NCI-H2227 (cell line): ENCODE measurements at regions not wholly inside any gene's neighbourhood (a gene's known extent, or its start where the extent isn't known, plus 50 kb on each side); places are given as distances from the start of the nearest gene placed in this dataset.
A peak's percentile ranks its signal among the peaks of the same experiment; 100 is the strongest.

Experiments used
- DNase-seq: peaks from one replicate; lab custom pipeline; 2025; ENCODE audit not compliant: unreplicated experiment; lab: John Stamatoyannopoulos, UW

DNA sequence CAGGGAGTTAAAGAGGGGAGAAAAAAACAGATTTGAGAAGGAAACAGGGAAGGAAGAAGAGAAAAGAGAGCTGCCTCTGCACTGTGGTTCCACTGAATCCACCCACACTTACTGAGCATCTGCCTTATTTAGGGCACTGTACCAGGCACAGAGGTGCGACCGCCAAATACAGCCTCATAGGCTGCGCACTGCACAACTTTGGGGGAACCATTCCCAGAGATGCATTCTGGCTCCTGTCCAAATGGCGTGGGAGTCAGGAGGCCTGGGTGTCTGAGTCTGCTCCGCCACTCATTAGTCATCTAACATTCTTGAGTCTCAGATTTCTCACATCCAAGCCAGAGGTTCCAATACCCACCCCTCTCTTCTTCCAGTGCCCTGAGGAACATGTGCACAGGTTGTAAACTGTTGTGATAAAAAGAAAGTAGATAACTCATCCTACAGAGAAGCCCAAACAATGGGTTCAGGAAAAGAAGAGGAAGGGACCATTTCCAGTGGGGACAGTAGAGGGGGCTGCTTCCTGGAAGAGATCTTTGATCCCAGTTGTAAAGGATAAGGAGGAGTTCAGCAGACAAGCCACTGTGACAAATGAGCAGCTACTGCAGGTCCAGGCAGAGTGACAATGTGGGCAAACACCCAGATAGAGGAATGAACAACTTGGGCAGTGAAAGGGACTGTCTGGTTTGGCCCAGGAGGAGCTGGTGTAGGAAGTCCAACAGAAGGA is 254.6 kb downstream of the UACA start:
- no peak for DNase-seq

GRCh38 chr15:70507772-70508371 is 255.5 kb downstream of the UACA start:
- DNase-seq: no peak

DNA sequence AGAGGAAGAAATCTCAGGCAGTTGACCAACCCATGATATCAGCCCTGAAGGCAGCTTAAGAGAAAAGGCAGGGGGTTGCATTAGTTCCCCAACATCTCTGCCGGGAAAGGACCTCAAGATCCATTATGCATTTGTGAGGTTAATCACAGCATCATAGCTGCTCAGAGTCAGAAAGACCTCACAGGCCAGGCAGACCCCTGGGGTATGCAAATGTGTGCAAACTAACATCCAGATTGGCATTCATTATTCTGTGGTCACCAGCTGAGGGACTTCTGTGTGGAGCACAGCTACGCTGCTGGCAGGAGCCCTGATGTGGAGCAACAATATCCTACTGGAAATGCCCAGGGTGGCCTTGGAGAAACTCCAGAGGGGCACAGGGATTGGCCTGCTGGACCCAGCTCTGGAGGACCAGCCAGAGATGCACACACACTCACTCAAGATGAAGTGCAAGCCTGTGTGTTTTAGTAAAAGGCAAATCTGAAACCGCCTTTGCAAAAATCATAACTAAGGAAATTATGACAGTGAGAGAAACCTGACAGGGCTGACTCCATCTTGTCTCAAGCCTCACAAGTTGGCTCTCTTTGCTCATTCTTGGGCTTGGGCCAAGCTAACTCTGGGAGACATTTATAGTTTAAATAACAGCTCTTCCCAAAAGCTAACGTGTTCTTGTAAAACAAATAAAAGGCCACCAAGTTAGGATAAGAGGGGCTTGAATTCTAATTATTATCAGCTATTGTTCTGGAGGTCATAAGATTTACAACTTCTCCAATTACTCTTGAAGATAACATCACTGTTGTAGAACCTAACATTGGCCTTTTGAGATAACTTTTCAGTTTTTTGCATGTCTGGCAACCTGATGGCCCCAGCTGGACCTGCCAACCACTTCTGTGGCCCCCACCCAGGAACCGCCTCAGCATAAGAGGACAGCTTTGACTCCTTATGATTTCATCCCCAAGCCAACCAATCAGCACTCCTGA is 257.1 kb downstream of the UACA start:
- DNase-seq: no peak

DNA sequence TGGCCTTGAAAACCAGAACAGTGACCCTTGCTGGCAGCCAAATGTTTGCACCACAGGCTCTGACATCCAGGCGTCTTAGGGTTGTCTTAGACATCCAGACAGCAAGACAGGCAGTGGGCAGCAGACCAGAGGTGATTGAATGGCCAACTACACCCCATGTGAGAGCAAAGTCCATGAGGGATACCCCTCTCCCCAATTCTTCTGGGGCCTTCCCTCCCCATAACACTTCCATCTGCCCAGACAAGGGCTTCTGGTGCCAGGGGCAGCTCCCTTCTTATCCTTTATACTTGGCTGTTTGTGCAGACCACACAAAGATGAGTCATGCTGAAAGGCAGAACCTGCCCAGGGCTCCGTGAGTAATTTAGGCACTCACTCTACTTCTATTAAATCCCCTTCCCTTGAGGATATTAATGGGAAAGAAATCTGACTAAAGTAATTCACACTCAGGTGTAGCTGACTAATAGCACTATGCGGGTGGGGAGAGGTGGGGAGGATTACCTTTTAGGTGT is 257.9 kb downstream of the UACA start:
- no peak for DNase-seq

GRCh38 chr15:70504988-70505387 is 258.4 kb downstream of the UACA start:
- no peak for DNase-seq

DNA sequence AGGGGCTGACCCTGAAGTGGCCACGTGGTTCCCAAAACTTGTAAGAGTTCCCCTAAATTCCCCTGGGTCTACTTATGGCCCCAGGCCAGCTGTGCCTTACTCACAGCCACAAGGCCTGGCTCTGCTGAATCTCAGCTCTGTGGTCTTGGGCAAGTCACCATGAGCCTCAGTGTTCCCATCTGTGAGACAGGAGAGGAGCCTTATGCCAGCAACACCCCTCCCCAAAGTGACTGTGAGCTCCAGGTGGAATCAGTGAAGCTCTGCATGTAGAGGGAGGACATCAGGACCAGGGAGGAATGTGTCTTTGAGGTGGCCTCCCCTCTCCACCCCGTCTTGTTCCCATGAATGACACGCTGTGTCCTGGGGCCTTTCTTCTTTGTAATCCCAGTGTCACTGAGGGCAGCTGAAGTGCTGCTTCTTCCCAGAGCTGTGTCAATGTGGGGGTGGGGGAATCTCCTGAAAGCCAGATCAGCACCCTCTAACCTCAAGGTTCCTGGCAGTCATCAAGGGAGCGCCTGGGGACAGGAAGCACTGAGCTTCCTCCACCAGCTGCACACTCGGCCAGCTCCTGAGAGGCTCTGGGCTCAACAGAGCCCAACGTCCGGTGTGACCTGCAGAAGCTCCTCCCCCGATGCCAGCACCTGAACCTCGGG is 258.9 kb downstream of the UACA start:
- no peak for DNase-seq

DNA sequence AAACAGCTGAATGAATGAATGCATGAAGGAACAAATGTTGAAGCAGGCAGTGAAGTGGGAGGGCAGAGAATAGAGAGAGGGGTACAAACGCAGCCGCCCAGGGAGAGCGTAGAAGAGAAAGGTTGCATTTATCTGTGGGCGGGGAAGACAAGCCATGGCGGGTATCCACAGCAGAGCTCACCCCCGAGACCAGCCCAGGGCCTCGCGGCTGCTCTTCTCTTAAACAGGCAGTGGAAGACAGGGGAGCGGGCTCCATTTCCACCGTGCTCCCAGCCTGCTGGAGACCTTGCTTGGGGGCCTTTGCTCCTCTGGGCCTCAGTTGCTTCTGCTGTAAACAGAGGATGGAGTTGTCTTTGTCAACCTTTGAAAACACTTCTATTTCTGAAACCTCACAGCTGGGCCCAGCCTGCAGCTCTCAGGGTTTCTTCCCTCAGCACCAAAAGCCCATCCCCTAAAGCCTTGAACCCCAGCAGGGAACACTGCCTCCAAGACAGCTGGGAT is 259.5 kb downstream of the UACA start:
- no peak for DNase-seq

- DNase-seq: no peak
Observed at GRCh38 chr15:70503073-70503745, 260.1 kb downstream of the UACA start.

GRCh38 chr15:70502529-70502928 is 260.8 kb downstream of the UACA start:
- DNase-seq: no peak

DNA sequence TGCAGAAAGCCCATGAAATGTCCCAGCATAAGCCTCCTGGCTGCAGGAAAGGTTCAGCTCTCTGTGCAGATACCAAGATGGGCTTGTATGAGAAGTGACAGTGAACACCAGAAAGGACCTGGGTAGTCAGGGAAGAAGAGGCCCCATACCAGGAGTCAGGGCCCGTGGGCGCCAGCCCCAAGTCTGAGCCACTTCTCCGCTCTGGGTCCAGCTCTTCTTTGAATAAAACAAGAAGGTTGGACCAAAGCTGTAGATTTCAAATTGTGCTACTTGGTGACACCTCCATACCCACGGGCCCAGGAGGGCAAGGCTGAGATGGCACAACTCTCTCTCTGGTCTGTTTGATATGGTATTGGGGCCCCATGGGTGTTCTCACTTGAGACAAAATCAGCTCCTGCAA is 261.5 kb downstream of the UACA start:
- DNase-seq: no peak

GRCh38 chr15:70501121-70501727 is 262.1 kb downstream of the UACA start:
- no peak for DNase-seq

GRCh38 chr15:70499791-70500190 is 263.6 kb downstream of the UACA start:
- no peak for DNase-seq

DNA sequence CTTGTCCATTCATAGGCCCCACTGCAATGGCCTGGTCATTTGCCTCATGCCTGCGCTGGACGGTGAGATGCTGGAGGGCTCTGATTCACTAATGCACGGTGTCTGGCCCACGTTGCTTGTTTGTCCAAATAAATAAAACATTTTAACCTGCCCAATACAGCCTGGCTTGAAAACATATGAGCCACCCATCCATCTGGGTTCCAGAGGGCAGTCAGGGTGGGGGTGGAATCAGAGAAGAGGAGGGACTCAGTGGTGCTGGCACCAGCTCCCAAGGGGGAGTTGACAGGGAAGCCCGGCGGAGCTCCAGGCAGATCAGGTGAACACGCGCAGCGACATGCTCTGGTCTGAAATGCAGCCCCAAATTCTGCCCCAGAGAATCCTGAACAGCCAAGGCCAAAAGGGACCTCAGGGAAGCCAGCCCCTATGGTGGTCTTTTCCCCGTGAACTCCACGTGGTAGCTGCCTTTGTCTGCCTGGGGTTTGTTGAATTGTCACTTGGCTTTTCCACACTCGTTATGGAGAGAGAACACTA is 265.2 kb downstream of the UACA start:
- no peak for DNase-seq

DNA sequence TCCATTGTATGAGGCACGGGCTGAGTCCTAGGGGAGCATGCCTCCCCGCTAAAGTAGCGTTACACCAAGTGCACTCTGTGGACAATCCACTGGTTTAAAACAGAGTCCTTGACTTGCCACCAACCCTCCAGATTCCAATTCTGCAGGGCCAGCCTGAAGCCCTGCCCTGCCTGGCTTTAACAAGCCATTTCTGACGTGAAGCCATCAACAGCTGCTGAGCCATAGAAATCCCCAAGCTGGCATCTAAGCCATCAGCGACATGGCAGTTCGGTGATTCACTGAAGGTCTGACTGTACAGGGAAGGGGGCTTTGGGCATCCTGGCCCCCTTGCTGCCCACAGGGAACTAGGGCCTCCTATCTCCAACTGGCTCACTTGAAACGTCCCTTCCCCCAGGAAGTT is 265.7 kb downstream of the UACA start:
- no peak for DNase-seq

DNA sequence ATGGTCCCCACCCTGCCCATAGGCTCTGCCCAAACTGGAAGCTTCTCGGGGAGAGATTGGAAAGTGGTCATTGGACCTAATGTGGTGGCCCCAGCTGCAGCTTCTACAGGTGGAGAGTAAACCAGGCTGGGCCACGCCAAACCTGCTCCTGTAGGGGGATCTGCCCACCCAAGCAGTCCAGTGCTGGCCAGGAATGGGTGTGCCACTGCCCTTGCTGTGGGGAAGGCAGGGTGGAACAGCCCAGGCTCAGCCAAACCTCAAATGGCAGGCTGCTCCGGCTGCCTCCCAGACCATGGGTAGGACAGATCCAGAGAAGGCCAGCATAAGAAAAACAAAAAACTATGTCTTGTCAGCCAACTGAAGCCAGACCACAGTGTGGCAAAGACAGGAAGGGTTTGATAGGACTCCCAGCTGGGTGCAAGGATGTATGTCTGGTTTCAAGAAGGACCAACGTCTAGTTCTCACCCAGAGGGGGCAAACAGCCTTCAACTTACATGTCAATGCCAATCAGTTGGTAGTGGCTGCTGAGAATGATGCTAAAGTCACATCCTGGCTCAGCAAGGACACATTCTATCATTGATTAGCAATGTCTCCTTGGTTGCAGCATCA is 267.3 kb downstream of the UACA start:
- no peak for DNase-seq

DNA sequence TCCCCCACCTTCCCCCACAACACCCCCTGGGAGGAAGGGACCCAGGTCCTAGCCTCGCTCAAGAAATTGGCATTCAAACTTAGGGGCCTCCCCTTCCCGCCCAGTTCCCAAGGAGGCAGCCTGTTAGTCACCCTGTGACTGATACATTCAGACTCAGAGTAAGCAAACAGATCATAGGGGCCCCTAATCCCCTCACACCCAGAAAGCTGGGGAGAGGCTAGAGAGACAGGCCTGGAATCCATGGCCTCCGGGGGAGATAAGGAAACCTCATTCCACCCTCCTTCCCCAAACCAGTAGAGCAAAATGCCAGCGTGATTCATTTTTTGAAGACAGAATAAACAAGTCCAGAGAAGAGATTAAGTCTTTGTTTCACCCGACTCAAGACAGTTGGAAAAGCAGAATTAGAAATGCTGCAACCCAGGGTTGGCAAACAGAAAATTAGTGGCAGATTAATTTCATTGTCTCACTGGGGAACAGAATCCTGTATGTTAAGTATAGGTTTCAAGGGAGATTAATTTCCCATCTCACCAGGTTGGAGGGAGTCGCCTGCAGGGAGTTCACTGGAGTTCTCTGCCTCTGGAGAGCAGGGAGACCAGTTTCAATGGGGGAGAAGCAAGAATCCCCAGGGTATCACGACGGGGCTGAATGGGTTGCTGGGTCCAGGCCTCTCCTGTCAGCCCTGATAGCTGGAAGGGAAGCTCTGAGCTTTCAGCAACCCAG is 268.3 kb downstream of the UACA start:
- DNase-seq: peak; percentile 6

DNA sequence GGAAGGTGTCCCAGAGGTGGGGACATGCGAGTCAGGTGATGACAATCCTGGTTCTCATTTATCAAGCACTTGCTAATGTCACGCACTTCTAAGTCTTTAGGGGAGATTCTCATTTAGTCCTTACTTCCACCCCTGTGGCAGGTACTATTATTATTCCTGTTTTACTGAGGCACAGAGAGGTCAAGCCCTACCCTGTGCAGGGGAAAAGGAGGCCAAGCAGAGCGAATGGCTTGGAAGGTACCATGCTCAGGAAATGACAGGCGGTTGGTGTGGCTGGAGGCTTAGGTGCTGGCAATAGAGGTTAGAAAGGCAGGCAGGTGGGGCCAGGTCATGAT is 268.9 kb downstream of the UACA start:
- no peak for DNase-seq

DNA sequence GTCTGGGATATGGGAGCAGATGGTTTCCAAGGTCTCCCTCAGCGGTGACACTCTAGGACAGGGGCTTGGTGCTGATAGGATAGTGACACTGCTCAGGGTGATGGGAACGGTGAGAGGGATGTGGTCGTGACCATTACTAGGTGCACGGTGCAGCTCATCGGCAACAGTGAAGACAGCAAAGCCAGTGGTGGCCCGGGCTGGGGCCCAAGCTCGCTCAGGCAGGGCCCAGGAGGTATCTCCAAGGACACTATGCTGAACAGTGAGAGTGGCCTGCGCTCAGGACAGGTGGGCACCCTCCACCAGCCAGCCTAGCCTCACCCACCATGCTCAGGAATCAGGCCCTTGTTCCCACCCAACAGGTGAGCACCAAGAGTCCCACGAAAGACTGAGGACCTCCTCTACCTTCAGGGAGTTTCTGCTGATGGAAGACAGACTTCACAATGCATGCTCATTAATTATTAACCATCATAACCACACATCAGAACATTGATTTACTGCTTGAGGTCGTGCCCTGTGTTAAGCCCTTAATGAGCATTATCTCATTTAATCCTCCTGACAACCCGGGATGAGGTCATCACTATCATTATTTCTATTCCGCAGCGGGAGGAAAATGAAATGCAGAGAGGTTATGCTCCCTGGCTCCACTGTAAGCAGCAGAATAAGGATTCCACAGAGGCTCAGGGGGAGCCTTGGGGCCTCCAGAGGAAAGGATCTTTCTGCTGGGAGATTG is 269.4 kb downstream of the UACA start:
- no peak for DNase-seq
